ENCODE measurements at regions not wholly inside any gene's neighbourhood (a gene's known extent, or its start where the extent isn't known, plus 50 kb on each side); places are given as distances from the start of the nearest gene placed in this dataset.

DNA sequence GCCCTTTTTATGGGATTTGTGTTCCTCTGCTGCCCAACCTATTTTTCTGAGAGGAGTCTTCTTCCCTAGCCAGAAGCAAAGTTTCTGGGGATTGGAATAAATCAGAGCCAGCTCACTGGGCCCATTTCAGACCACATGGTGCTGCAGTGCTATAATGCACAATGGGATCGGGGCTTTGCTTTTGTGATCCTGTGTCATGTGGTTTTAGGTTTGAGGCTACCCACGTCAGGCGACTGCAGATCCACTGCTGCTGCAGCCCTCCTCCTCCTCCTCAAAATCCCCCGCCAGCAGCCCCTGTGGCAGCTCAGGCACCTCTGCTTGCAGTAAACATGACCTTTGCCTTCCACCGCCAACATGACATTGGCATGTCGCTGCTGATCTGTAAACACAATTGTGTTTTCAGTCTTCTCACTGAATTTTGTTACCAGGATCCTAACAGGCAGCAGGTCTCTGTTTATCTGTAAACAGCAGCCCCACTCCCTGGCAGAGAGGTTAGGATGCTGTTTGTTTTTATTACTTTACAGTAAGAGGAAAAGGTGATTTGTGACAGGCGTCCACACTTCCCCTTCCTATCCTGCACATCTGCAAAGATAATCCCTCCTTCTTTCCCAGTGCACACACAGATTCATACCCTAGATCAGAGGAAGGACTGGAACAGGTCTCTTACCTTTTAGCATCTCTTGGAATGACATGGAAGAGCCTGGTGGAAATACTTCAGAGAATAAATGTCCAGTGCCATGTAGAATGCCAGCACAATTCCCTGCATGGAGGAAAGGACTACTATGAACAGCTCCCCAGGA is 130.8 kb downstream of the FOXI3 start:
- Histone ChIP-seq H3K4me3 (replicated peaks in 1 of 3; ENCODE audit: low read depth in 2 of 3, low read length in 3 of 3) (no peak overlapping the region), H3K9ac (ENCODE audit: insufficient read depth, low read length, poor library complexity, severe bottlenecking) (no peak overlapping the region), H3K4me2 (replicated peaks; ENCODE audit: extremely low read depth, low read length, poor library complexity, severe bottlenecking) (no peak overlapping the region), H3K4me1 (ENCODE audit: control insufficient read depth in 1 of 2, insufficient read depth in 2 of 2, low read length in 2 of 2) (no peaks in the 10 kb centered on the region), H4K20me1 (ENCODE audit: insufficient read depth, low read length) (no peaks in the 10 kb centered on the region), H3K79me2 (ENCODE audit: insufficient read depth, low read length) (no peaks in the 10 kb centered on the region), H3K36me3 (replicated peaks in 1 of 2; ENCODE audit: control insufficient read depth in 1 of 2, insufficient read depth in 2 of 2, low read length in 2 of 2) (no peaks in the 10 kb centered on the region), H3K27ac (ENCODE audit: low read depth in 1 of 2, low read length in 2 of 2) (no peak overlapping the region), H3K9me3 (replicated peaks in 1 of 2; ENCODE audit: control insufficient read depth in 1 of 2, insufficient read depth in 1 of 2, low read length in 2 of 2) (peaks cover 0 to 2% of the 10 kb centered on the region in 2 donors), H2AFZ (ENCODE audit: insufficient read depth, low read depth, low read length, poor library complexity, severe bottlenecking) (no peak overlapping the region), H3K27me3 (ENCODE audit: control insufficient read depth in 2 of 2, insufficient read depth in 2 of 2, low read length in 2 of 2) (no peaks in the 10 kb centered on the region)
- peaks cover 2 to 13% (median 8%) of the 10 kb centered on the region in 3 donors for H3K27me3 Mint-ChIP-seq (ENCODE audit: low read depth in 3 of 3)
- WGBS (ENCODE audit: insufficient coverage) = 82% methylated on average over 4 of the region's 7 CpGs
- H3K4me3 Mint-ChIP-seq = no peak overlapping the region
- H3K9me3 Mint-ChIP-seq = peaks cover 0 to 2% (median 0%) of the 10 kb centered on the region in 7 donors
- H3K27ac Mint-ChIP-seq = no peak overlapping the region
- H3K36me3 Mint-ChIP-seq = no peaks in the 10 kb centered on the region
- TF ChIP-seq, protein P1, sequence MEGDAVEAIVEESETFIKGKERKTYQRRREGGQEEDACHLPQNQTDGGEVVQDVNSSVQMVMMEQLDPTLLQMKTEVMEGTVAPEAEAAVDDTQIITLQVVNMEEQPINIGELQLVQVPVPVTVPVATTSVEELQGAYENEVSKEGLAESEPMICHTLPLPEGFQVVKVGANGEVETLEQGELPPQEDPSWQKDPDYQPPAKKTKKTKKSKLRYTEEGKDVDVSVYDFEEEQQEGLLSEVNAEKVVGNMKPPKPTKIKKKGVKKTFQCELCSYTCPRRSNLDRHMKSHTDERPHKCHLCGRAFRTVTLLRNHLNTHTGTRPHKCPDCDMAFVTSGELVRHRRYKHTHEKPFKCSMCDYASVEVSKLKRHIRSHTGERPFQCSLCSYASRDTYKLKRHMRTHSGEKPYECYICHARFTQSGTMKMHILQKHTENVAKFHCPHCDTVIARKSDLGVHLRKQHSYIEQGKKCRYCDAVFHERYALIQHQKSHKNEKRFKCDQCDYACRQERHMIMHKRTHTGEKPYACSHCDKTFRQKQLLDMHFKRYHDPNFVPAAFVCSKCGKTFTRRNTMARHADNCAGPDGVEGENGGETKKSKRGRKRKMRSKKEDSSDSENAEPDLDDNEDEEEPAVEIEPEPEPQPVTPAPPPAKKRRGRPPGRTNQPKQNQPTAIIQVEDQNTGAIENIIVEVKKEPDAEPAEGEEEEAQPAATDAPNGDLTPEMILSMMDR (IDR thresholded peaks at IDR 0.05) = no peak
- no peaks in the 10 kb centered on the region for H3K4me1 Mint-ChIP-seq
- no peak for DNase-seq
- intact Hi-C loops (cut with micrococcal nuclease) = no loop called here

GRCh38 chr2:88320076-88320773 is 132.3 kb downstream of the FOXI3 start:
- no peaks in the 10 kb centered on the region for H3K27me3 ChIP-seq (ENCODE audit: control insufficient read depth in 2 of 2, insufficient read depth in 2 of 2, low read length in 2 of 2)
- peaks cover 0 to 2% of the 10 kb centered on the region in 2 donors for H3K9me3 ChIP-seq (replicated peaks in 1 of 2; ENCODE audit: control insufficient read depth in 1 of 2, insufficient read depth in 1 of 2, low read length in 2 of 2)
- no peaks in the 10 kb centered on the region for H3K4me1 ChIP-seq (ENCODE audit: control insufficient read depth in 1 of 2, insufficient read depth in 2 of 2, low read length in 2 of 2)
- H3K27me3 Mint-ChIP-seq (ENCODE audit: low read depth in 3 of 3) = peaks cover 2 to 9% (median 2%) of the 10 kb centered on the region in 3 donors
- H3K36me3 Mint-ChIP-seq = no peaks in the 10 kb centered on the region
- H3K27ac Mint-ChIP-seq = no peak overlapping the region
- H3K9me3 Mint-ChIP-seq = peaks cover 0 to 4% (median 0%) of the 10 kb centered on the region in 7 donors
- H3K79me2 ChIP-seq (ENCODE audit: insufficient read depth, low read length) = no peaks in the 10 kb centered on the region
- no peak overlapping the region for H3K27ac ChIP-seq (ENCODE audit: low read depth in 1 of 2, low read length in 2 of 2)
- H3K4me3 Mint-ChIP-seq = no peak overlapping the region
- intact Hi-C loops (cut with micrococcal nuclease) = no loop called here
- 100% methylated on average over 1 of the region's 2 CpGs for WGBS (ENCODE audit: insufficient coverage)
- H3K4me3 ChIP-seq (replicated peaks in 1 of 3; ENCODE audit: low read depth in 2 of 3, low read length in 3 of 3) = no peak overlapping the region
- no peak overlapping the region for H2AFZ ChIP-seq (ENCODE audit: insufficient read depth, low read depth, low read length, poor library complexity, severe bottlenecking)
- no peak for DNase-seq
- H3K9ac ChIP-seq (ENCODE audit: insufficient read depth, low read length, poor library complexity, severe bottlenecking) = no peak overlapping the region
- no peaks in the 10 kb centered on the region for H3K36me3 ChIP-seq (replicated peaks in 1 of 2; ENCODE audit: control insufficient read depth in 1 of 2, insufficient read depth in 2 of 2, low read length in 2 of 2)
- H3K4me1 Mint-ChIP-seq = no peaks in the 10 kb centered on the region
- H3K4me2 ChIP-seq (replicated peaks; ENCODE audit: extremely low read depth, low read length, poor library complexity, severe bottlenecking) = no peak overlapping the region
- H4K20me1 ChIP-seq (ENCODE audit: insufficient read depth, low read length) = no peaks in the 10 kb centered on the region
- TF ChIP-seq, protein P1 (IDR thresholded peaks at IDR 0.05) = no peak

Measured in CD14-positive monocyte (primary cell).